SK-N-SH treated with all-trans-retinoic acid at 6 μM for 48 hours (cell line): ENCODE measurements at regions not wholly inside any gene's neighbourhood (a gene's known extent, or its start where the extent isn't known, plus 50 kb on each side); places are given as distances from the start of the nearest gene placed in this dataset.

Experiments used
- ATAC-seq: fragments of 200-7000 bp; cut with Tn5 transposase; 3 replicates; pipeline ENCODE4 v1.9.1; 2020; ENCODE audit warnings: mild to moderate bottlenecking, moderate library complexity
- ARNTL ChIP-seq: fragments of 450-650 bp; formaldehyde crosslinking; IDR thresholded peaks from 2 replicates; pipeline ENCODE4 v1.5.0; 2020; ENCODE audit warnings: low read depth, mild to moderate bottlenecking, moderate library complexity, borderline replicate concordance
- BACH2 ChIP-seq: fragments of 250-450 bp; sonication (Bioruptor Pico); IDR thresholded peaks from 2 replicates; pipeline ENCODE4 v1.9.0; 2021; ENCODE audit warnings: mild to moderate bottlenecking, borderline replicate concordance
- CREB5 ChIP-seq: fragments of 250-450 bp; sonication (Bioruptor Pico); IDR thresholded peaks from 2 replicates; pipeline ENCODE4 v1.5.1; 2020; ENCODE audit warnings: low read depth, mild to moderate bottlenecking, moderate library complexity
- CSDC2 ChIP-seq: fragments of 250-450 bp; sonication (Bioruptor Pico); IDR thresholded peaks from 2 replicates; pipeline ENCODE4 v1.5.0; 2020; ENCODE audit warnings: mild to moderate bottlenecking, moderate library complexity
- CSRNP3 ChIP-seq: fragments of 250-450 bp; sonication (Bioruptor Pico); IDR thresholded peaks from 2 replicates; pipeline ENCODE4 v1.5.1; 2021; ENCODE audit warnings: mild to moderate bottlenecking, moderate library complexity
- ESRRG ChIP-seq: fragments of 250-450 bp; sonication (Bioruptor Pico); IDR thresholded peaks from 2 replicates; pipeline ENCODE4 v1.6.1; 2021; ENCODE audit warnings: mild to moderate bottlenecking
- ISL1 ChIP-seq: fragments of 250-450 bp; sonication (Bioruptor Pico); IDR thresholded peaks from 2 replicates; pipeline ENCODE4 v2.1.2; 2022; ENCODE audit warnings: mild to moderate bottlenecking, moderate library complexity
- OSR1 ChIP-seq: fragments of 250-450 bp; sonication (Bioruptor Pico); IDR thresholded peaks from 2 replicates; pipeline ENCODE4 v1.8.0; 2022; ENCODE audit warnings: moderate library complexity, mild to moderate bottlenecking, inconsistent platforms
- PATZ1 ChIP-seq: fragments of 250-450 bp; sonication (Bioruptor Pico); IDR thresholded peaks from 2 replicates; pipeline ENCODE4 v1.8.0; 2020; ENCODE audit warnings: mild to moderate bottlenecking, moderate library complexity, borderline replicate concordance
- POU6F1 ChIP-seq: fragments of 250-450 bp; sonication (Bioruptor Pico); IDR thresholded peaks from 2 replicates; pipeline ENCODE4 v1.8.0; 2021; ENCODE audit warnings: low read depth, mild to moderate bottlenecking, moderate library complexity, borderline replicate concordance
- PPARA ChIP-seq: fragments of 250-450 bp; sonication (Bioruptor Pico); IDR thresholded peaks from 2 replicates; pipeline ENCODE4 v1.5.0; 2020; ENCODE audit warnings: mild to moderate bottlenecking, borderline replicate concordance
- RARB ChIP-seq: fragments of 250-450 bp; sonication (Bioruptor Pico); IDR thresholded peaks from 2 replicates; pipeline ENCODE4 v1.8.0; 2021; ENCODE audit warnings: mild to moderate bottlenecking, moderate library complexity
- SNAI2 ChIP-seq: fragments of 250-450 bp; sonication (Bioruptor Pico); IDR thresholded peaks from 2 replicates; pipeline ENCODE4 v1.5.0; 2020; ENCODE audit warnings: mild to moderate bottlenecking, moderate library complexity
- TCF4 ChIP-seq: fragments of 250-450 bp; sonication (Bioruptor Pico); IDR thresholded peaks from 2 replicates; pipeline ENCODE4 v1.8.0; 2021; ENCODE audit warnings: mild to moderate bottlenecking, moderate library complexity, borderline replicate concordance
- TOX ChIP-seq: fragments of 250-450 bp; sonication (Bioruptor Pico); IDR thresholded peaks from 2 replicates; pipeline ENCODE4 v1.8.0; 2021; ENCODE audit warnings: mild to moderate bottlenecking, moderate library complexity, borderline replicate concordance
- ZC3H10 ChIP-seq: fragments of 250-450 bp; sonication (Bioruptor Pico); IDR thresholded peaks from 2 replicates; pipeline ENCODE4 v1.5.1; 2021; ENCODE audit warnings: mild to moderate bottlenecking, moderate library complexity
- ZFP3 ChIP-seq: fragments of 250-450 bp; sonication (Bioruptor Pico); IDR thresholded peaks from 2 replicates; pipeline ENCODE4 v1.5.0; 2020; ENCODE audit warnings: mild to moderate bottlenecking, moderate library complexity
- ZFP30 ChIP-seq: fragments of 450-650 bp; formaldehyde crosslinking; IDR thresholded peaks from 2 replicates; pipeline ENCODE4 v1.5.0; 2022; ENCODE audit warnings: mild to moderate bottlenecking, moderate library complexity
- ZNF565 ChIP-seq: fragments of 450-650 bp; formaldehyde crosslinking; conservative IDR thresholded peaks from 2 replicates; pipeline ENCODE4 v1.5.0; 2020; ENCODE audit warnings: low read depth, mild to moderate bottlenecking, moderate library complexity
- ZNF70 ChIP-seq: fragments of 450-650 bp; formaldehyde crosslinking; IDR thresholded peaks from 2 replicates; pipeline ENCODE4 v1.5.0; 2020; ENCODE audit warnings: mild to moderate bottlenecking, moderate library complexity
- ZNF8 ChIP-seq: fragments of 450-650 bp; formaldehyde crosslinking; IDR thresholded peaks from 2 replicates; pipeline ENCODE4 v1.5.0; 2020; ENCODE audit warnings: mild to moderate bottlenecking, moderate library complexity

GRCh38 chr4:189367832-189368231, 572.8 kb upstream of the FRG1 start:
- TF ChIP-seq SNAI2 (CRISPR knock-in tag) = no peak
- no peak for TF ChIP-seq BACH2 (CRISPR knock-in tag)
- no peak for TF ChIP-seq CREB5 (CRISPR knock-in tag)
- no peak for TF ChIP-seq ZFP3
- no peak for TF ChIP-seq ZNF70 (CRISPR knock-in tag)
- TF ChIP-seq CSRNP3 (CRISPR knock-in tag) = no peak
- no peak for TF ChIP-seq TCF4 (CRISPR knock-in tag)
- TF ChIP-seq ARNTL = no peak
- no peak for TF ChIP-seq OSR1 (CRISPR knock-in tag)
- no peak for TF ChIP-seq PATZ1 (CRISPR knock-in tag)
- no peak for TF ChIP-seq ZNF565 (CRISPR knock-in tag)
- no peak for TF ChIP-seq ZC3H10 (CRISPR knock-in tag)
- no peak for TF ChIP-seq POU6F1 (CRISPR knock-in tag)
- TF ChIP-seq ESRRG (CRISPR knock-in tag) = no peak
- TF ChIP-seq ZNF8 (CRISPR knock-in tag) = no peak
- TF ChIP-seq PPARA (CRISPR knock-in tag) = no peak
- TF ChIP-seq ISL1 = no peak
- ATAC-seq = no peak

GRCh38 chr4:189374176-189374575, 566.5 kb upstream of the FRG1 start:
- no peak for ATAC-seq
- TF ChIP-seq PATZ1 (CRISPR knock-in tag) = no peak
- TF ChIP-seq TOX (CRISPR knock-in tag) = no peak
- TF ChIP-seq ZFP30 = no peak
- no peak for TF ChIP-seq RARB
- no peak for TF ChIP-seq CSDC2 (CRISPR knock-in tag)
- TF ChIP-seq CSRNP3 (CRISPR knock-in tag) = no peak
- TF ChIP-seq ZFP3 = no peak
- no peak for TF ChIP-seq POU6F1 (CRISPR knock-in tag)
- TF ChIP-seq OSR1 (CRISPR knock-in tag) = no peak
- TF ChIP-seq PPARA (CRISPR knock-in tag) = no peak
- TF ChIP-seq ZC3H10 (CRISPR knock-in tag) = no peak
- no peak for TF ChIP-seq ARNTL
- TF ChIP-seq ESRRG (CRISPR knock-in tag) = no peak
- TF ChIP-seq ISL1 = no peak
- no peak for TF ChIP-seq ZNF8 (CRISPR knock-in tag)
